ENCODE measurements at regions not wholly inside any gene's neighbourhood (a gene's known extent, or its start where the extent isn't known, plus 50 kb on each side); places are given as distances from the start of the nearest gene placed in this dataset.
"Not testable (repeated sequence)": the region's sequence is repeated elsewhere in the genome, so short reads cannot be mapped to it uniquely, and the experiment has no call there.

DNA sequence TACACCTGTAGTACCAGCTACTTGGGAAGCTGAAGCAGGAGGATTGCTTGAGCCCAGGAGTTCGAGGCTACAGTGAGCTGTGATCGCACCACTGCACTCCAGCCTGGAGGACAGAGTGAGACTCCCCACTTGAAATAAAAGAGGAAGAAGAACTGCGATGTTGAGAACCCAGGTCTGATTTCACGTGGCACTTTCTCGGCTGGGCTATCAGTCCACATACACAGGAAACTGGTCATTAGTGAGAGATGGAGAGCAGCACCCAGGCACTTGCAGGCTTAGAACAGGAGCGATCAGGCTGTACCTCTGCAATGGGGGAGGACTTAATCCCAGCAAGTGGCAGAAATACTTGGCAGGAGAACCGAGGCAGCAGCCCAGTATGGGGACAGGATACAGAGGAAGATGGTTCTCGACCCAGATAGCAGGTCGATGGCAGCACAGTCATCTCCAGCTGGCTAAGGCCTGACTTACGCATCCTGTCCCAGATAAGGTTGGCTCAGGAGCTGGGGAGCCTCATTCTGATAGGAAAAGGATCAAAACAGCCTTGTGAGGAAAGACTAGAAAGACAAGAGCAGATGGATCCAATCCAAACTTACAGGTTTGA, 487.7 kb upstream of the AUTS2 start:
- H3K4me1 Mint-ChIP-seq = no peaks in the 10 kb centered on the region
- peaks cover 2% of the 10 kb centered on the region for H3K36me3 Mint-ChIP-seq
- H3K4me3 Mint-ChIP-seq = no peak overlapping the region
- no peaks in the 10 kb centered on the region for H3K27me3 Mint-ChIP-seq
- H3K27ac Mint-ChIP-seq = no peak overlapping the region
- H3K9me3 Mint-ChIP-seq = peaks cover 4 to 14% (median 5%) of the 10 kb centered on the region in 3 donors

GRCh38 chr7:69114374-69114773, 483.9 kb upstream of the AUTS2 start:
- Mint-ChIP-seq H3K27ac (no peak overlapping the region), H3K27me3 (no peaks in the 10 kb centered on the region), H3K9me3 (peaks cover 2 to 8% (median 3%) of the 10 kb centered on the region in 3 donors), H3K4me3 (no peak overlapping the region), H3K36me3 (peaks cover 2% of the 10 kb centered on the region), H3K4me1 (no peaks in the 10 kb centered on the region)

DNA sequence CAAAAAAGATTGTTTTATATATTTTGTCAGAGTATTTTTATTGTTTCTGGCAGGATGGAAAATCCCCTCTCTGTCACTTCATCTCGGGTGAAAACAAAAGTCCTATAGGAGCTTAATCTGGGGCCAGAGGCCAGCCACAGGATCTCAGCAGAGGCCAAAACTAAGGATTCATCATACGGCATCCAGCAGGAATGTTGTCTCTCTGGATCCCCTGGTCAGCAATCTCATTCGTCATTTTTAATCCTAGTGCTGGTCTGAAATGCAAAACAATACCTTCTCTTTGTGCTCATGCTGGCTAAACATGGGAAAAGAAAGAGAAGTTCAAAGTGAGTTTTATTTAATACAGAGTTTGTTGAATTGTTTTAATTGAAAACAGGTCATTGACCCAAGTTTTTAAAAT, 482.5 kb upstream of the AUTS2 start:
- Mint-ChIP-seq H3K27me3 (no peaks in the 10 kb centered on the region), H3K9me3 (peaks cover 2 to 8% (median 3%) of the 10 kb centered on the region in 3 donors), H3K27ac (no peak overlapping the region), H3K4me3 (no peak overlapping the region), H3K4me1 (no peaks in the 10 kb centered on the region), H3K36me3 (peaks cover 2% of the 10 kb centered on the region)

- H3K27me3 Mint-ChIP-seq, H3K4me3 Mint-ChIP-seq, H3K4me1 Mint-ChIP-seq, H3K36me3 Mint-ChIP-seq, H3K9me3 Mint-ChIP-seq, H3K27ac Mint-ChIP-seq: not testable (repeated sequence)
Measured at GRCh38 chr7:69116196-69116595, 482.1 kb upstream of the AUTS2 start.

- H3K27ac Mint-ChIP-seq = no peak overlapping the region
- no peaks in the 10 kb centered on the region for H3K27me3 Mint-ChIP-seq
- no peaks in the 10 kb centered on the region for H3K36me3 Mint-ChIP-seq
- no peaks in the 10 kb centered on the region for H3K4me1 Mint-ChIP-seq
- H3K9me3 Mint-ChIP-seq = peaks cover 0 to 4% (median 3%) of the 10 kb centered on the region in 3 donors
- H3K4me3 Mint-ChIP-seq = no peak overlapping the region
Measured at GRCh38 chr7:69122953-69123352, 475.3 kb upstream of the AUTS2 start.

GRCh38 chr7:69126896-69127479, 471.3 kb upstream of the AUTS2 start:
- H3K4me1 Mint-ChIP-seq = peaks cover 0 to 1% (median 0%) of the 10 kb centered on the region in 3 donors
- H3K4me3 Mint-ChIP-seq = no peak overlapping the region
- no peaks in the 10 kb centered on the region for H3K27me3 Mint-ChIP-seq
- no peaks in the 10 kb centered on the region for H3K36me3 Mint-ChIP-seq
- H3K9me3 Mint-ChIP-seq = peaks cover 0 to 7% (median 4%) of the 10 kb centered on the region in 3 donors
- no peak overlapping the region for H3K27ac Mint-ChIP-seq

DNA sequence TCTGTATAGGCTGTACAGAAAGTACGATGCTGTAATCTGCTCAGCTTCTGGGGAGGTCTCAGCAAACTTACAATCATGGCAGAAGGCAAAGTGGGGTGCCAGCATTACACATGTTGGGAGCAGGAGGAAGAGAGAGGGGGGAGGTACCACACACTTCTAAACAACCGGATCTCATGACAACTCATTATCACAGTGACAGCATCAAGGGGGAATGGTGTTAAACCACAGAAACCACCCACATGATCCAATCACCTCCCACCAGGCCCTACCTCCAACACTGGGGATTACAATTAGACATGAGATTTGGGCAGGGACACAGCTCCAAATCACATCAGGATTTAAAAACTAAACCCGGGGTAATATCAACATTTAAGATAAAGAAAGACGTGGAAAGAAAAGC, 468.8 kb upstream of the AUTS2 start:
- H3K9me3 Mint-ChIP-seq = peaks cover 0 to 12% (median 4%) of the 10 kb centered on the region in 3 donors
- no peak overlapping the region for H3K4me3 Mint-ChIP-seq
- no peaks in the 10 kb centered on the region for H3K36me3 Mint-ChIP-seq
- H3K4me1 Mint-ChIP-seq = peaks cover 0 to 1% (median 0%) of the 10 kb centered on the region in 3 donors
- H3K27ac Mint-ChIP-seq = no peak overlapping the region
- H3K27me3 Mint-ChIP-seq = no peaks in the 10 kb centered on the region

- H3K36me3 Mint-ChIP-seq = no peaks in the 10 kb centered on the region
- H3K27me3 Mint-ChIP-seq = no peaks in the 10 kb centered on the region
- no peak overlapping the region for H3K4me3 Mint-ChIP-seq
- H3K27ac Mint-ChIP-seq = no peak overlapping the region
- H3K9me3 Mint-ChIP-seq = peaks cover 0 to 10% (median 4%) of the 10 kb centered on the region in 3 donors
- H3K4me1 Mint-ChIP-seq = peaks cover 0 to 1% (median 0%) of the 10 kb centered on the region in 3 donors
Measured at GRCh38 chr7:69129951-69130350, 468.3 kb upstream of the AUTS2 start.

DNA sequence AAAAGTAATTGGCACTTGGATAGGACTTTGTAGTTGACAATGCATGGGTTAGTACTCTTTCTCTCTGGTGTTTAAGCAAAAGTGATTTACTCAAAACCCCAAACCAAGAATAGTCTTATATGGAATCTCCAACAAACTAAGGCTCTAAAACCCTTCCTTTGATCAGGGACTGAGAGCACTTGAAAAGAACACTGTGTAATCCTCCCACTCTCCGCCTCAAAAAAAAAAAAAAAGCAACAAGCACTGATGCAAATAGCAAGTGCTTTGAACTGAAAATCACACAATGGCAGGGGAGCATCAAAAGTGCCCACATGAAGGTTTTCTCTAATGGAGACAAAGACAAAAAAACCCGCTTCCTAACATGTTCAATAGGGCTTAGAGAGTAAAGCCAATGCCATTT, 467.9 kb upstream of the AUTS2 start:
- no peaks in the 10 kb centered on the region for H3K27me3 Mint-ChIP-seq
- peaks cover 0 to 1% (median 0%) of the 10 kb centered on the region in 3 donors for H3K4me1 Mint-ChIP-seq
- H3K27ac Mint-ChIP-seq = no peak overlapping the region
- H3K9me3 Mint-ChIP-seq = peaks cover 0 to 10% (median 4%) of the 10 kb centered on the region in 3 donors
- H3K36me3 Mint-ChIP-seq = no peaks in the 10 kb centered on the region
- no peak overlapping the region for H3K4me3 Mint-ChIP-seq

GRCh38 chr7:69134316-69134715, 464.0 kb upstream of the AUTS2 start:
- Mint-ChIP-seq H3K9me3 (peaks cover 5 to 12% (median 11%) of the 10 kb centered on the region in 3 donors), H3K27ac (no peak overlapping the region)

GRCh38 chr7:69147631-69148030, 450.6 kb upstream of the AUTS2 start:
- Mint-ChIP-seq H3K36me3 (no peaks in the 10 kb centered on the region), H3K4me1 (no peaks in the 10 kb centered on the region), H3K9me3 (peaks cover 0 to 9% (median 3%) of the 10 kb centered on the region in 3 donors), H3K27ac (no peak overlapping the region), H3K27me3 (no peaks in the 10 kb centered on the region), H3K4me3 (no peak overlapping the region)

More at GRCh38 chr7:69134316-69134715, 464.0 kb upstream of the AUTS2 start:
- peaks cover 0 to 1% (median 0%) of the 10 kb centered on the region in 3 donors for H3K4me1 Mint-ChIP-seq
- no peak overlapping the region for H3K4me3 Mint-ChIP-seq
- no peaks in the 10 kb centered on the region for H3K27me3 Mint-ChIP-seq
- peaks cover 1% of the 10 kb centered on the region for H3K36me3 Mint-ChIP-seq

DNA sequence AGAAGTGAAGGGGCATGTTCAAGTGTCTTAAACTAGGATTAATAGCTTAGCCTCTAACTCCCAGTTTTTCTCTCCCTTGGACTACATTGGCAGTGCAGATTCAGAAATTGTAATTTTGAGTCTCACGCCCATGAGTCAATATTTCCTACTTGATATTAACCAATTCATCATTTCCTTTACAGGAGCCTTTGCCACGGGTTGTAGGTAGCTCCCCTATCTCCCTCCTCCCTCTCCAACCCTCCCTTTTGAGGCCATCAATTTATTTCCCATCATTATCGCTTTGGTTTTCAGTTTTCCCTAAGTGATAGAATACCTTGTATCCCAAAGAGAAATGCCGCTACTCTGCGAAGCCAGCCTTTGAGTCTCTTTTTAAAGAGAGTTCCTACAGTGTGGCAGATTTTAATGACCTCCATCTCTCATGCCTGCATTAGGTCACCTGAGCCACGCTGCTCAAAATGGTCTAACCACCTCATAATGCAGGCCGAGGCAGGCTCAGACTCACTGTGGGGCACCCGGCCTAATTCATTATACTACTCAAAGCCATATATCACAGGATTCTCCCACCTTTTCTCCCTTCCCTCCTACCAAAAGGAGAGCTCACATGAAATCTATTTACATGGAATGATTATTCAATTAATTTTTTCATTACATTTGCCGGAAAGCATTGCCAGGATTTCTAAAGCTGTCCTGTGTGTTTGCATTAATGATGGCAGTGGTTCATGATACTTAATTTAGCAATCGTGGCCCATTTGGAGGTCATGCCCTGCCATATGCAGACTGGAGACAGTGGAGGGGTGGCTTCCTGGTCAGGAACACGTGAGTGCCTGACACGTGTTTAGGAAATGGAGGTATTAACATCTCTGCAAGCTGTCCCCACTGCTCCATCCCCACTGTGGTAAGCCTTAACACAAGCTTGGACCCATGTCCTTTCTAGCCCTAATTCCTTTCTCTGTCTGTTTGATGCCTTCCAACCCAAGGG, 448.2 kb upstream of the AUTS2 start:
- Mint-ChIP-seq H3K27ac (no peak overlapping the region), H3K9me3 (peaks cover 0 to 9% (median 3%) of the 10 kb centered on the region in 3 donors), H3K4me3 (no peak overlapping the region), H3K27me3 (no peaks in the 10 kb centered on the region), H3K4me1 (no peaks in the 10 kb centered on the region), H3K36me3 (no peaks in the 10 kb centered on the region)

GRCh38 chr7:69162326-69162725, 435.9 kb upstream of the AUTS2 start:
- no peaks in the 10 kb centered on the region for H3K4me1 Mint-ChIP-seq
- H3K4me3 Mint-ChIP-seq = no peak overlapping the region
- H3K36me3 Mint-ChIP-seq = peaks cover 1% of the 10 kb centered on the region
- no peak overlapping the region for H3K27ac Mint-ChIP-seq
- H3K9me3 Mint-ChIP-seq = peaks cover 0 to 6% (median 4%) of the 10 kb centered on the region in 3 donors
- H3K27me3 Mint-ChIP-seq = no peaks in the 10 kb centered on the region

DNA sequence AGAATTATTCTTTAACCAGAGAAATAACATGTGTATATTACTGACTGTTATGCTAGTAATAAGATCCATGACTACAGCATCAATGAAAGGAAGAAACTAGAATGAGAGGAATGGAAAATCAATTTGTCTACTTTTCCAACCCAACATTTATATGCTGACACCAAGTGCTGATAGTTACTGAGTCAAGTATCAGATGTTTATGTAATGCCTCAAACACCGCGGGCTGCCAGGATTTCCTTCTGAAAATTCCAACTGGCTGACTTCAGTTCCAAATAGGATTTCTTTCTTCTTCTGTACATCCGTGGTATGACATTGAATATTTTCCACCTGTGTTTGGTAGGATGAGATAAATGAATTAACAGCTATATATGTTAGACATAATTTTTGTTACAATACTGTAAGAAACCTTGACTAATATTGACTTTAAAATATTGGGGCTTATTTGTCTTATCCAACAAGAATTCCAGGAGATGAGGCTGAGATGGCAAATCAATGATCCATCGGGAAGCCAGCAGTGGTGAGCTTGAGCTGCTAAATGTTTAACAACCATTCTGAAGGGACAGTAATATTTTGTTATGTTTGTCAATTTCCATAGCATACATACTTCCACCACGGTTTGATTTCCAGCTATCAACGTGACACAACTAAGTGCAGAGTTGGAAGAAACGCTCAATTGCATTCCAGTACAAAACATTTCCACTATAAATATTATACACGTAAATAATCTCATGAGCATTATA, 435.2 kb upstream of the AUTS2 start:
- peaks cover 1% of the 10 kb centered on the region for H3K36me3 Mint-ChIP-seq
- H3K27ac Mint-ChIP-seq = no peak overlapping the region
- H3K4me1 Mint-ChIP-seq = no peaks in the 10 kb centered on the region
- no peak overlapping the region for H3K4me3 Mint-ChIP-seq
- H3K27me3 Mint-ChIP-seq = no peaks in the 10 kb centered on the region
- peaks cover 0 to 6% (median 4%) of the 10 kb centered on the region in 3 donors for H3K9me3 Mint-ChIP-seq

All from IgD-negative memory B cell (primary cell).